H1 (cell line): ENCODE measurements at regions not wholly inside any gene's neighbourhood (a gene's known extent, or its start where the extent isn't known, plus 50 kb on each side); places are given as distances from the start of the nearest gene placed in this dataset.
"Not testable (repeated sequence)": the region's sequence is repeated elsewhere in the genome, so short reads cannot be mapped to it uniquely, and the experiment has no call there.

Experiments used
- ATF2 ChIP-seq: IDR thresholded peaks from 2 replicates; pipeline ENCODE4 v1.6.1; 2012; ENCODE audit warnings: low read length, inconsistent platforms
- ATF3 ChIP-seq: IDR thresholded peaks from 2 replicates; pipeline ENCODE4 v1.6.1; 2011; ENCODE audit warnings: low read depth, mild to moderate bottlenecking, low read length; ENCODE audit not compliant: insufficient read depth
- CEBPB ChIP-seq: IDR thresholded peaks from 2 replicates; pipeline ENCODE4 v1.6.1; 2012; ENCODE audit warnings: low read depth, low read length
- CTCF ChIP-seq, 3 experiments: IDR thresholded peaks; 1 replicate in 2 of 3; 2 replicates in 1 of 3; pipeline versions ENCODE4 v1.5.1 to v1.6.1; 2011; ENCODE audit warnings: low read length in 3 of 3, mild to moderate bottlenecking in 3 of 3, inconsistent platforms in 2 of 3, low read depth in 1 of 3, moderate library complexity in 1 of 3; ENCODE audit not compliant: insufficient read depth in 1 of 3; ENCODE audit errors: control extremely low read depth in 1 of 3
- EZH2 ChIP-seq: fragments of 200-600 bp; sonication (generic); IDR thresholded peaks from 2 replicates; pipeline ENCODE4 v1.7.1; 2012; ENCODE audit warnings: low read depth, mild to moderate bottlenecking, moderate library complexity, low read length, inconsistent platforms; ENCODE audit not compliant: severe bottlenecking
- GABPA ChIP-seq: IDR thresholded peaks from 2 replicates; pipeline ENCODE4 v1.6.1; 2011; ENCODE audit warnings: mild to moderate bottlenecking, low read length, moderate library complexity, borderline replicate concordance; ENCODE audit not compliant: insufficient read depth
- GTF2F1 ChIP-seq: IDR thresholded peaks from 2 replicates; pipeline ENCODE4 v1.6.1; 2012; ENCODE audit warnings: low read depth, low read length, improper control_type of control experiment, borderline replicate concordance
- KDM1A ChIP-seq: fragments of 200-600, 300-600 bp; sonication (generic); IDR thresholded peaks from 2 replicates; pipeline ENCODE4 v1.7.1; 2016; ENCODE audit warnings: mild to moderate bottlenecking, low read length, borderline replicate concordance
- POLR2A ChIP-seq, 2 experiments: IDR thresholded peaks; 1 replicate in 1 of 2; 2 replicates in 1 of 2; pipeline ENCODE4 v1.6.1; 2011; ENCODE audit warnings: low read depth in 2 of 2, low read length in 2 of 2, mild to moderate bottlenecking in 2 of 2; ENCODE audit errors: control extremely low read depth in 1 of 2
- POLR2AphosphoS5 ChIP-seq: IDR thresholded peaks from 2 replicates; pipeline ENCODE4 v1.6.1; 2011; ENCODE audit warnings: low read depth, low read length
- RBBP5 ChIP-seq: IDR thresholded peaks from 2 replicates; pipeline ENCODE4 v1.7.1; 2012; ENCODE audit warnings: low read depth, mild to moderate bottlenecking, inconsistent platforms, low read length, moderate library complexity, borderline replicate concordance
- RFX5 ChIP-seq: IDR thresholded peaks from 2 replicates; pipeline ENCODE4 v1.6.1; 2011; ENCODE audit warnings: low read depth, low read length, improper control_type of control experiment, borderline replicate concordance
- SP1 ChIP-seq: IDR thresholded peaks from 2 replicates; pipeline ENCODE4 v1.6.1; 2011; ENCODE audit warnings: low read depth, low read length
- ZNF274 ChIP-seq: IDR thresholded peaks from 2 replicates; pipeline ENCODE4 v1.7.0; 2012; ENCODE audit warnings: low read length, borderline replicate concordance; ENCODE audit errors: extremely low read depth

GRCh38 chr9:65424437-65424984 is 139.5 kb upstream of the FOXD4L5 start:
- TF ChIP-seq CEBPB; CTCF (IDR thresholded peaks at IDR 0.05; ENCODE audit: control extremely low read depth in 1 of 3, insufficient read depth in 1 of 3, low read depth in 1 of 3, low read length in 3 of 3); POLR2A (IDR thresholded peaks at IDR 0.05; ENCODE audit: control extremely low read depth in 1 of 2, low read depth in 2 of 2, low read length in 2 of 2); GTF2F1; ZNF274; POLR2AphosphoS5; RFX5; EZH2; GABPA; SP1; KDM1A; RBBP5; ATF3; ATF2: not testable (repeated sequence)
